T-helper 1 cell (primary cell): ENCODE measurements at regions not wholly inside any gene's neighbourhood (a gene's known extent, or its start where the extent isn't known, plus 50 kb on each side); places are given as distances from the start of the nearest gene placed in this dataset.

Experiments used
- DNase-seq, 5 donors: peaks; one replicate each; pipeline ENCODE4 v3.0.0-alpha.2; 2012 to 2020

GRCh38 chr7:41792120-41792519, 89.2 kb upstream of the INHBA start:
- no peak for DNase-seq

GRCh38 chr7:41788556-41788955, 85.7 kb upstream of the INHBA start:
- DNase-seq = no peak

- no peak for DNase-seq
Measured at GRCh38 chr7:41787651-41788350, 84.9 kb upstream of the INHBA start.

GRCh38 chr7:41786944-41787343, 84.1 kb upstream of the INHBA start:
- no peak for DNase-seq

GRCh38 chr7:41786404-41786803, 83.5 kb upstream of the INHBA start:
- no peak for DNase-seq

- no peak for DNase-seq
Measured at GRCh38 chr7:41785840-41786239, 83.0 kb upstream of the INHBA start.

GRCh38 chr7:41785265-41785664, 82.4 kb upstream of the INHBA start:
- no peak for DNase-seq

GRCh38 chr7:41779918-41780317, 77.0 kb upstream of the INHBA start:
- DNase-seq = no peak

GRCh38 chr7:41777894-41778596, 75.2 kb upstream of the INHBA start:
- DNase-seq = no peak

- DNase-seq = no peak
Measured at GRCh38 chr7:41774966-41775365, 72.1 kb upstream of the INHBA start.

GRCh38 chr7:41773756-41774155, 70.9 kb upstream of the INHBA start:
- no peak for DNase-seq

- no peak for DNase-seq
Measured at GRCh38 chr7:41771717-41772116, 68.8 kb upstream of the INHBA start.

- no peak for DNase-seq
Measured at GRCh38 chr7:41769162-41769561, 66.3 kb upstream of the INHBA start.

GRCh38 chr7:41763626-41764025, 60.7 kb upstream of the INHBA start:
- no peak for DNase-seq

GRCh38 chr7:41762641-41763040, 59.8 kb upstream of the INHBA start:
- no peak for DNase-seq

- no peak for DNase-seq
Measured at GRCh38 chr7:41760293-41760692, 57.4 kb upstream of the INHBA start.

- DNase-seq = no peak
Measured at GRCh38 chr7:41758321-41758720, 55.4 kb upstream of the INHBA start.

- DNase-seq = no peak
Measured at GRCh38 chr7:41756650-41757182, 53.8 kb upstream of the INHBA start.

- no peak for DNase-seq
Measured at GRCh38 chr7:41755096-41755495, 52.2 kb upstream of the INHBA start.

- DNase-seq = no peak
Measured at GRCh38 chr7:41754046-41754445, 51.2 kb upstream of the INHBA start.
